OCI-LY3 (cell line): ENCODE measurements at regions not wholly inside any gene's neighbourhood (a gene's known extent, or its start where the extent isn't known, plus 50 kb on each side); places are given as distances from the start of the nearest gene placed in this dataset.

Experiments used
- EZH2phosphoT487 ChIP-seq: fragments of 200-600 bp; shearing (Covaris generic); IDR thresholded peaks from 2 replicates; pipeline ENCODE4 v1.6.1; 2018; ENCODE audit warnings: antibody characterized with exemption, mixed run types, low read depth
- TF ChIP-seq, protein P1 (sequence below): fragments of 200-600, 300-600 bp; sonication (generic); IDR thresholded peaks from 2 replicates; pipeline ENCODE4 v1.5.1; 2014; ENCODE audit warnings: antibody characterized with exemption, low read length, low read depth

DNA sequence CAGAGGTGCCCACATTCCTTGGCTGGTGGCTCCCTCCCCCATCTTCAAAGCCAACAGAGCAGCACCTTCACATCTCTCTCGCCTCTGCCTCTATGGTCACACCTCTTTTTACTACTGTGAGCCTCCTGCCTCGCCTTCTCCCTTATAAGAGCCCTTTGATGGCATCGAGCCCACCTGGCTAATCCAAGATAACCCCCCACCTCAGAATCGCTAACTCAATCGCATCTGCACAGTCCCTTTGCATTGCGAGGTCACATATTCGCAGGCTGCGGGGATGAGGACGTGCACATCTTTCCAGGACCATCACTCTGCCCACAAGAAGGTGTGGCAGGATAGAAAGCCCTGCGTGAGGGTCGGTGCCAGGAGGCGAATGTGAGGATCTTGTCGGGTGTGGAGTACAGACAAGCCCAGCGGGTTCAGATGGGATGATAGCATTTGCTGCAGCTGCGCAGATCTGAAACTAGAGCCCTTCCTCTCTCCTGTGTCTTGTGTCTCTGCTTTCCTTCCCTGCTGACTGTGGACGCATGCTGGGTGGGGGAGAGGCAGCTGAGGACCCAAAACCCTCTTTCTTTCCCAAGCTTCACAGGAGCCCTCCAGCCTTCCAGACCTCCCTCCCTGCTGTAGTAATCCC lies 148.3 kb upstream of the HDAC4 start:
- TF ChIP-seq, protein P1, sequence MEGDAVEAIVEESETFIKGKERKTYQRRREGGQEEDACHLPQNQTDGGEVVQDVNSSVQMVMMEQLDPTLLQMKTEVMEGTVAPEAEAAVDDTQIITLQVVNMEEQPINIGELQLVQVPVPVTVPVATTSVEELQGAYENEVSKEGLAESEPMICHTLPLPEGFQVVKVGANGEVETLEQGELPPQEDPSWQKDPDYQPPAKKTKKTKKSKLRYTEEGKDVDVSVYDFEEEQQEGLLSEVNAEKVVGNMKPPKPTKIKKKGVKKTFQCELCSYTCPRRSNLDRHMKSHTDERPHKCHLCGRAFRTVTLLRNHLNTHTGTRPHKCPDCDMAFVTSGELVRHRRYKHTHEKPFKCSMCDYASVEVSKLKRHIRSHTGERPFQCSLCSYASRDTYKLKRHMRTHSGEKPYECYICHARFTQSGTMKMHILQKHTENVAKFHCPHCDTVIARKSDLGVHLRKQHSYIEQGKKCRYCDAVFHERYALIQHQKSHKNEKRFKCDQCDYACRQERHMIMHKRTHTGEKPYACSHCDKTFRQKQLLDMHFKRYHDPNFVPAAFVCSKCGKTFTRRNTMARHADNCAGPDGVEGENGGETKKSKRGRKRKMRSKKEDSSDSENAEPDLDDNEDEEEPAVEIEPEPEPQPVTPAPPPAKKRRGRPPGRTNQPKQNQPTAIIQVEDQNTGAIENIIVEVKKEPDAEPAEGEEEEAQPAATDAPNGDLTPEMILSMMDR = no peak
- TF ChIP-seq EZH2phosphoT487 = no peak
